CD4-positive, alpha-beta T cell treated with Interferon alpha-2 for 1 hour (primary cell): ENCODE measurements at regions not wholly inside any gene's neighbourhood (a gene's known extent, or its start where the extent isn't known, plus 50 kb on each side); places are given as distances from the start of the nearest gene placed in this dataset.

ENCODE experiments used
- DNase-seq, 2 donors: peaks; one replicate each; pipeline ENCODE4 v3.0.0-alpha.2; 2020 to 2022

DNA sequence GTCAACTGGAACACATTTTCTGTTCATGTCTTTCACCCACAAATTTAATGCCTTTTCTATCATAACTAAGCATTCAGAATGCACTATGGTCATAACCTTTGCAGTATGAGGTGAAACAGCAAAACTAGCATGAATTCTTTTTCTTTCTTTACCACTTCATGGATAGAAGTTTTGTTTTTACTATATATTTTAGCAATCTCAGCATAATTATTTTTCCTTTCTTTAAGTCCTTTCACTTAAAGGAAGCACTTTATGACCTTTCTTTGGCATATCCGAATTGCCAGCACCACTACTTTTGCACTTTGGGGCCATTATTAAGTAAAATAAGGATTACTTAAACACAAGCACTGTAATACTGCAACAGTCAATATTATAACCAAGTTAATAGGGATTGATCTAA lies 115.1 kb upstream of the DKK2 start:
- no peak for DNase-seq

DNA sequence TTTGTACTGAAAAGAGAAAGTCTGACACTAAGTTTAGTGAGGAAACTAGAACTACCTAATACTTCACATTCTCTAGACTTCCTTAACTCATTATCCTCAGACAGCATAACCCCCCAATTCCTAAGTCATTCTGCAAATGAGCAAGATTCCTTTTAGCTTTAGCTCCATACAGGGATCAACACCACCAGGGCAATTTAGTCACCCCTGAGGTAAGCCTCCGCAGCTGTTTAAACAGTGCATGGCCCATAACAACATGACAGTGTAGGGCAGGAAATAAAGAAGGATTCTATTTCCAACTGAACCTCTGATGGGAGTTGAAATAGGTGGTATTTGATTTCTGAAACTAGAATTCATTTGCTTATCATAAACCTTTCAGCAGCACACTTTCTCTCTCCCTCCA lies 112.8 kb upstream of the DKK2 start:
- DNase-seq = no peak

DNA sequence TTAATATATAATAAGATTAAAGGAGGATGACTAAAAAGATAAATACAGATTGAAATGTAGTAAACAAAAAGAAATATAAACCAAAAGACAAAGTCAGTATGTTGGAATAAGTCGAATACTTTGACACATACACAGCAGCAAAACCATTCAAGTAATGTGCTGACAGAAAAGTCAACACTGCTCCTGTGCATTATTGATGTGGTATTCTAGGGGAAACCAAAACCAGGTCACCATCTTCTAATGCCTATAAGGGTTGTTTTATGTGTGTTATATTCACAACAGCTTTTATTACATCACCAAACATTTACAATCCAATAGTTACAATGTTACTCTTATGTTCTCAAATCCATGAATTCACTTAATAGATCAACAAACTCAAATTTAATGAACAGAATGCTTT lies 111.8 kb upstream of the DKK2 start:
- peak in 1 of 2 donors; percentile 15 for DNase-seq

DNA sequence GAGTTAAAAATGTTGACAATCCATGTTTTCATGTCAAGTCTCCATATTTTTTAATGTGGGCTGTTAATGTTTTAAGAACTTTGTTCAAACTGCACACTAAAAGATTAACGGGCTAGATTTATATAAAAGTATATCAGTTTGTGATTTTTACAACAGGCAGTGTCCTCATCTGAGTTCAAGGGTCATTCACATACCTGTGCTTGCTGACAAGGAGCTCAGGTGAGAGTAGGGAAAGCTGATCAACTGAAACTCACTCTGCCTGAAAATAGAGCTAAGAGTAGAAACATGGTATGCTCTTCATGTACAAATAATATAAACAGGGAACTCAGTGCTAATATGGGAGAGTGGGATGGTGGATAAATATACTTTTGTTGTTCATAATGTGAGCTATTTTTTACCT lies 102.3 kb upstream of the DKK2 start:
- no peak for DNase-seq

DNA sequence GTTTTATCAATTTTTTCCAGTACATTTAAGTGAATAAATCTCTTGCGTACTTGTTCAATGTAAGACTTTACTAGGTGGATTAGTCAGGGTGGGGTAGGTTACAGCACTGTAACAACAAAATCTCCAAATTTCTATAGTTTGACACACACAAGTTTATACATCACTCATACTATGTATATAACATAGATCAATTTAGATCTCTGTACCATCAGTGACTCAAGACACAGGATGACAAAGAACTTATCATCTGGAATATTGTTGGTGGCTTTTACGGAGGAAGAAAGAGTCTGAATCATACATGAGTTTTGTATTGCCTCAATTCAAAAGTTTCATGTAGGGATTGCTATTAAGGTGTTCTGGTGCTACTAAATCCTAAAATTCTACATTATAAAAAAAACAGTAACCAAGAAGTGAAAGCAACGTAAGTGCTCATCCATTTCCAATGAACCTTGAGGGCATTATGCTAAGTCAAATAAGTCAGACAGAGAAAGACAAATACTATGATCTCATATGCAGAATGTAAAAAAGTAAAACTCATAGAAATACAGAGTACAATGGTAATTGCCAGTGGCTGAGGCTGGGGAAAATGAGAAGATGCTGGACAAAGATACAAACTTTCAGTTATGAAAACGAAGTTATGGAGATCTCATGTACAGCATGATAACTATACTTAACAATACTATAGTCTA lies 98.0 kb upstream of the DKK2 start:
- DNase-seq = no peak

DNA sequence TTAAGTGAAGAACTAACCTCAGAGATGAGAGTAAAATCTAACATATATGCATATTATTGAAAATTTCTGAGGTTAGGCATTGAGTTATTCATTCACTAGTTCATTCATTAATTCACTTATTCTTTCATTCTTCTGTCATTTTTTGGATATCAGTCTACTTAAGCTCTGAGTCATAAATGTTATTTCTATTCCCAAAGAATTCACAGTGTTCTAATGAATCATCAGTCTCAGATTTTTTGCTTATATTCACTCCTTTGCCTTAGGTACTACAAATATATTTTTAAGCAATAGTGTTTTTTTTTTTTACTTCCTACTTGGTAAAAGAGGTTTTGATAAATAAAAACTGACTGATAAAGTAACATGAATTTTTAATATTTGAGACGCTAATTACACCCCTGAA lies 95.2 kb upstream of the DKK2 start:
- DNase-seq = no peak

DNA sequence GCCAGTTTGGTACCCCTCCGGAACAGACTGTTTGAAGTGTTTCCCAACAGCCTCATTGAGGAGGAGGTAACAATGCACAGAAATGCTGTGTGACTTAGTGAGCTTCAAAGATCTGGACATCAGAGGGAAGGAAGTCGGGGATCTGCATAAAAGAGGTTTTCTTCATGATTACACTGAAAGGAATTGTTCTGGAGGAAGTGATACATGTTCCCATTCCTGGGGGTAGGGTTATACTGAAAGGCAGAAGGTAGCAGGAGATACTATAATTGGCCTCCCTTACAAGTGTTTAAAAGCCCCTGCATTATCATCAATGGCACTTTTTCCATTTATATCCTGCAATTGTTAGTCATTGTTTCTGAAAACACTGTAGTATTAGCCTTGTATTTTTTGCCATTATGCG lies 94.0 kb upstream of the DKK2 start:
- no peak for DNase-seq

DNA sequence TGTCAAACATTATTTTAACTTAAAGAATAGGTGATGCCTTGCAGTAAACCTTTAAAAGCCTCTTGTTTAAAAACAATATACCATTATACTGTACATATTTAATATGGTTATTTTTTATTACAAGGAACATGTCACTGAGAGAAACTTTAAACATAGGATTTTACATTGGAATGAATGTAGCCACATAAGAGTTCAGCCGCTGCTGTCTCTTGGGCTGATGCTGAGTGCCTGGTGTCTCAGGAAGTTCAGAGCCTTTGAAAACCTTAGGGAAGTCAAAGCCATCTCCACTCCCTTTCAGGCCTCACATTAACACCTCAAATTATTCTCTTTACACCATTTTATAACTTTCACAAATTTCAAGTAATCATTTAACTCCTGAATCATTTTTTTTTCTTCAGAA lies 93.5 kb upstream of the DKK2 start:
- DNase-seq = no peak

DNA sequence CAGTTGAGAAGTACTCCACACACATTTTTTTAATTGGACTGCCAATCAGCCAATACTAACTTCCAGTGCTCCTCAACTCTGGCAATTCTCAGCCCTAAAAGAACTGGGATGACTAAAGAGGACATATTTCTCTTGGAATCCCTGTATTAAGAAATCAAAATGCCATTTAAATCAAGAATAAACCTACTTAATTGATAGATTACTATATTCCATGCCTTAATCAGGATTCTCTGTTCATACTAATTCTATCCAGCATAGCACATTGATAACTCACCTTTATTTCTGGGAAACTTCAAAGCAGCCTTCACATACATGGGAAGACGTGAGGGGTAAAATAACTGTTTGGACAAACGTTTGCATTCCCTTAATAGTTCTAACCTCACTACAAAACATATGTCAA lies 93.0 kb upstream of the DKK2 start:
- DNase-seq = no peak

DNA sequence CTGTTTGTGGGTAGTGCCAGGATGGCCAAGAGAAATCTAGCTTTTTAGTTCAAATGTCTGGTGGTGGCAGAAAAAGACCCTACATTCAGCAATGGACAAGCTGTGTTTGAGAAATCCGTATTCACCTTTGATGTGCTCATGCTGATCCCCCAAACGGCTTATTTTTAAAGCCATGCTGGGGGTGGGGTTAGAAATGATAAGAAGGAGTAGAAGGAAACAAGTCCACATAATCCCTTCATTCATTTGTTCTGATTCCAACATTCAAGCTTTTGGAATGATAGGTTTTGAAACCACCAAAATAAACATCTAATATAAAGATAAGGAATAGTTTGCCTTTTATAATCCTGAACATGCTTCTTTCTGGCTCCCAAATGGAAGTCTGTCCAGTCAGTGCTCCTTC lies 92.0 kb upstream of the DKK2 start:
- DNase-seq = no peak

DNA sequence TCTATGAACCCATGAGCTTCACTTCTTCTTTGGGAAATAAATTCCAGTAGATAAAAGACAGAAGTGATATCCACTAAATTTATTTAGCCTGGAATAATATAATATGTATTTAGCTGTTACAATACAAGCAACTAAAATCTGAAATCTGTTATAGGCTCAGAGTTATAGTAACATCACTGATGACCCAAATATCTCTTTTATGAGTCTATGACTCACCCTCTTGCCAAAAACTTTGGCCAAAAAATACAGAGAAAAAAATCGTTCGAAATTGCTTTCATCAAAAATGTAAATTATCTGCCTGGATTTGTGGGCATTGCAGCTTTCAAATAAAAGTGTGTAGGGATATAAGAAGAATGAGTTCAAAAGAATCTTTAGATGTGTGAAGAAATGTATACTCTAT lies 89.4 kb upstream of the DKK2 start:
- no peak for DNase-seq

DNA sequence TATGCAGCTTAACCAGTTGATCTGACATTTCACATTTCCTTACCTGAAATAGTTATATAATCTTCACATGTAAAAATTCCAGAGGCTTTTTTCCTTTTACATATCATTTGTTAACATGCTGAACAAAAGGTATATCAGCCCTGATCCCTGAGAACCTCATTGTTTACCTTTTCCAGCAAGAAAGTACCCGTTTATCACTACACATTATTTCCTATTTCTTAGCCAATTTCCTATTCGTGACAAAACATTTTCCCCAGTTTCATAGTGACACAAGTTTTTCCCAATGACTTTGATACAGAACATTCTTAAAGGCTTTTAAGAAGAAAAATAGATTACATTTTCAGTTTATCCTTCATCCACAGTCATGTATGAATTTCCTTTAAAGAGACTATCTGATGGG lies 86.6 kb upstream of the DKK2 start:
- no peak for DNase-seq

DNA sequence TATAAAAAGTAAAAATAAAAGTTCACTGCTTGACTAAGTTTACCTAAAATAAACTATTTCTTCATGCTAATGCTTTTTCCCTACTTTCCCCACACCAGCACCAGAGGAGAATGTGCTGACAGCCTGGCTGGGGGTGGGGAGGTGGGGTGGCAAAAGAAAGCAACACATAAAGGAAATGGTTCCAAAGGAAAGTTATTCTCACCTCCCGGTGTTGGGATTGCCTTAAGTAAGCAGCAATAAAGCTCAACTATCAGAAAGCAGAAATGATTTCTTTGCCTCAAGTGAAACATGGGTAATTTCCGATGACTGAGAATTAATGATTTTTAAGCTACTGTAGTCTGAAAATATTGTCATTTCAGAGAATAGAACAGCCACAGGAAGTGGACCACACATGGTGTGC lies 84.5 kb upstream of the DKK2 start:
- no peak for DNase-seq

DNA sequence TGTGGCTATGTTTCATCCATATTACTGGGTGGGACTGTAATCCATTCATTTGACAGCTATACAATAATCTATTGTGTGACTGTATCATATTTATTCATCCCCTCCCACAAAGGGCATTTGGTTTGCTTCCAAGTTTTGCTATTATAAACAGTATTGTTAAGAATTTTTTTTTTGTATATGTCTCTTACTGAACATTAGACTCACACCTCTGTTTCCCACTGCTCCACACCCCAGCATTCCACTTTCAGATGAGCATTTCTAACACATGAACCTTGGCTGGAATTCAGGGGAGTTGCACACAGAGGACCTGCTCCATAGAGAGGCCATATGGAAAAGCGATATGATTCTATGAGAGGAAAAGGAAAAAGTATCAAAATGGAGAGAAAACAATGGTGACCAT lies 81.6 kb upstream of the DKK2 start:
- DNase-seq = no peak

DNA sequence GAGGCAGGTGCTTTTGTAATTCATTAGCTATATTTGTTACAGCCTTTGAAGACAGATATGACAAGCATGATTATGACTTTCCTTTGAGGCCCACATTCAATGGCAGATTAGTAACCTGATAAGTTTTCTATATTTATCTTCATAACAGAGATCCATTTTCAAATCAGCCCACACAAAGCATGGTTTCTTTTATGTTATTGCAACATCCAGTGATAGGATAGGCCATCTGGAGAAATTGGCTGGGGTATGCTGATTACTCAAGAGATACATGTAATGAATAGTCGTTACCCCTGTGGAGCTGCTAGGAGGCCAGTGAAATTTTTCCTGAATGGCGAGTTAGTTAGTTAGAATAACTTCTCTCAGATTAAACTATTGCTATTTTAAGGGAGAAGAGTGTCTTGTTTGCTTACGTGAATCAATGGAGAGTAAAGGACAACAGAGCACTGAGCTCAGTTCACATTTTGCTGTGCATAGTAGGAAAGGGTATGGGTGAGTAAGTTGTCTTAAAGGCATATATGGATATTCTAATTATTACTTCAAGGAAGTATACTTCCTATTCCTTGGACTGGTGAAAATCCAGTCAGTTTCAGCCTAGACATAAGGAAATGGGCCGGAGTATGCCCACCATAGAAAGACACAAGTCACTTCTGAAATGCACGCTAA lies 79.2 kb upstream of the DKK2 start:
- DNase-seq = no peak

DNA sequence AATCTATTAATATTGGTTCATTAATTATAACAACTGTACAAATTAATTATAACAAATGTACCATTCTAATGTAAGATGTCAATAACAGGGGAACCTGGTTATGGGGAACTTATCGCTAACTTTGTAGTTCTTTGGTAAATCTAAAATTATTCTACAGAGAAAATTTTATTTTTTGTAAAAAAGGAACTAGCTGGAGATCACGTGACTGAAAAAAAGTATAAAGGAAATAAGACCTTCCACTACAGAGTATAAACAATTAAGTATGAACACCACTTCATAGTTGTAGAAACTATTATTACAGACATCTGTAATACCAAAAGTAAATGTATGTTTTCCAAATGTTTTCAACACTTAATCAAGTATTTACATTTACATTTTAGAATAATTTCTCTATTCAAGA lies 77.9 kb upstream of the DKK2 start:
- DNase-seq = no peak

DNA sequence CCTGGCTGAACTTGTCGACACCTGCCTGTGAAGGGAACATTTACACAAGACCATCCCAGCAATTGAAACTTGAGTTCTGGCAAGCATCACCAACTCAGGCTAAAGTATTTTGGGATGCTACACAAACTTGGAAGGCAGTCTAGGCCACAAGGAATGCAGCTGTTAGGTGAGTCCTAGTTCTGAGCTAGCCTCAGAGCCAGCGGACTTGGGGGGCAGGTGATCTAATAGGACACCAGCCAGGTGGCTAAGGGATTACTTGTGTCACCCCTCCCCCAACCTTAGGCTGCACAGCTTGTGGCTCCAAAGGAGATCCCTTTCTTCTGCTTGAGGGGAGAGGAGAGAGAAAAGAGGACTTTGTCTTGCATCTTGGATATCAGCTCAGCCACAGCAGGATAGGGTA lies 62.3 kb upstream of the DKK2 start:
- DNase-seq = no peak

DNA sequence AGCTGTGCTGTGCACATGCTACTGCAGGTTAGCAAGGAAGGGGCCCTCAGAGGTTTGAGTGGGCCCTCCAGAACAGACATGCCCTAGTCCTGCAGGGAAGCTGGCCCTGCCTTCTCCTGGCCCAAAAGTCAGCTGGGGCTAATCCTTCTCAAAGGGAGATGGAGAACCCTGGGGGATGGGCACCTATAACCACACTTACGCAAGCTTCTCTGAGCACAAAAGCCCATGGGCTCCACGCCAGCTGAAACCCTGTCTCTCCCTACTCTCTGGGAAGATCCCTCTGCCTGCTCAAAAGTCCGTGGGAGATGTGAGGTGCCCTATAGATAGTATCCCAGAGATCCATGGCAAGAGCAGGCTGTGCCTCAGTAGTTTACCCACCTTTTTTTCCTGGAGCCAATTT lies 58.9 kb upstream of the DKK2 start:
- DNase-seq = no peak

DNA sequence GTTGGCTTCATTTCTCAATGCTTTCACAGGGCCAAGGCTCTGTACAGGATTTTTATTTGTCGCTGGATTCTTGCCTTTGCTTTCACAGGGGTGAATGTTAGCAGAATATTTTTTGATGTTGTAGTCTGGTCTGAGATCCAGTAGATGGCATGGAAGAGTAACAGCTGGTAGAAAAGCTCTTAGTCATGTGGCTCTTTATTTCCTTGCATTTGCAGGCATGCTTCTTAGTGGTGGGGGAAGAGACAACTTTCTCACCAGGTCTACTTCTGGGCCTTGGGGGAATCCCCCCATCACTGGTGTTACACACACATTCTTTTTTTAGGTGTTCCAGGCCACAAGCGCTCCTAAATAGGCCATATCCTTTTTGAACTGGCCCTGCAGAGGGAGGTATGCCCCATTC lies 58.2 kb upstream of the DKK2 start:
- DNase-seq = peak in 1 of 2 donors; percentile 19
